MM.1S (cell line): ENCODE measurements at regions not wholly inside any gene's neighbourhood (a gene's known extent, or its start where the extent isn't known, plus 50 kb on each side); places are given as distances from the start of the nearest gene placed in this dataset.

Source experiments
- CTCF ChIP-seq: fragments of 300-600 bp; sonication (generic); IDR thresholded peaks from 2 replicates; pipeline ENCODE4 v1.5.1; 2016; ENCODE audit warnings: antibody characterized with exemption, low read length, mixed read lengths
- EZH2phosphoT487 ChIP-seq: fragments of 300-600 bp; sonication (generic); IDR thresholded peaks from 2 replicates; pipeline ENCODE4 v1.6.1; 2018; ENCODE audit warnings: antibody characterized with exemption, low read length

GRCh38 chr2:228373191-228373590, 191.7 kb upstream of the SPHKAP start:
- no peak for TF ChIP-seq CTCF
- TF ChIP-seq EZH2phosphoT487: no peak
